Activated naive CD8-positive, alpha-beta T cell treated with anti-CD3 and anti-CD28 coated beads, Interleukin-2, amount 10 ng/mL, durations not matched to agents 7 days and 5 days (primary cell): ENCODE measurements at regions not wholly inside any gene's neighbourhood (a gene's known extent, or its start where the extent isn't known, plus 50 kb on each side); places are given as distances from the start of the nearest gene placed in this dataset.
"Not testable (repeated sequence)": the region's sequence is repeated elsewhere in the genome, so short reads cannot be mapped to it uniquely, and the experiment has no call there.

Experiments
- ATAC-seq: fragments of 150-1000 bp; cut with Tn5 transposase; one replicate; pipeline ENCODE4 v1.10.0; 2021; ENCODE audit warnings: low read depth, moderate library complexity
- POLR2A ChIA-PET: fragments of 350-600 bp; sonication (Branson Sonifier 250); formaldehyde crosslinking; loops from one replicate; lab custom pipeline; 2021; ENCODE audit warnings: antibody characterized with exemption; lab: Charles Lee
- DNase-seq: peaks from one replicate; pipeline ENCODE4 v3.0.0; 2021
- H3K27ac Mint-ChIP-seq: one replicate; pipeline ENCODE4 v1.8.0; 2022; ENCODE audit warnings: mild to moderate bottlenecking, mixed read lengths
- H3K27me3 Mint-ChIP-seq: one replicate; pipeline ENCODE4 v1.8.0; 2022; ENCODE audit warnings: mild to moderate bottlenecking, moderate library complexity, mixed read lengths
- H3K36me3 Mint-ChIP-seq: one replicate; pipeline ENCODE4 v1.8.0; 2021; ENCODE audit warnings: mild to moderate bottlenecking, mixed read lengths
- H3K4me1 Mint-ChIP-seq: one replicate; pipeline ENCODE4 v1.8.0; 2021; ENCODE audit warnings: mixed read lengths
- H3K4me3 Mint-ChIP-seq: one replicate; pipeline ENCODE4 v1.8.0; 2022; ENCODE audit warnings: mild to moderate bottlenecking, moderate library complexity, mixed read lengths
- H3K9me3 Mint-ChIP-seq: one replicate; pipeline ENCODE4 v1.8.0; 2021; ENCODE audit warnings: mixed read lengths

DNA sequence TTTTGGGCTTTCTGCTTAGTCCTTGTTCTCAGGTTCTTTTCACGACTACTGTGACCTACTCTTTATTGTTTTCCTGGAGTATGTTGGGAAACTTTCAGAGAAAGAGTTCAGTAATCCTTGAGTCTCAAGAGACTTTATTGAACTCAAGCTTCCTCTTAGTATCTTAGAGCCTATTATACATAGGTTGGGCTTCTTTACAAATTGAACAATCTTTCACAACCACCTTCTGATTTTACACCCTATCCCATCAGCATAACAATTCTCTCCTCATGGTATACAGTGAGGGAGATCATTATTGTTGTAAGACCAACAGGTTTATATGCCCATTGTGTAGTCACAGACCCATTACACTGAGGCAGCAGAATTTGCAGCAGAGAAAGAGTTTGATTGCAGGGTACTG is 193.2 kb upstream of the IGF1 start:
- no peak for DNase-seq
- Mint-ChIP-seq H3K4me3 (no peak overlapping the region), H3K9me3 (peaks cover 9% of the 10 kb centered on the region), H3K27me3 (no peaks in the 10 kb centered on the region), H3K4me1 (no peaks in the 10 kb centered on the region), H3K36me3 (no peaks in the 10 kb centered on the region), H3K27ac (no peak overlapping the region)
- POLR2A ChIA-PET = no interaction called here
- no peak for ATAC-seq

DNA sequence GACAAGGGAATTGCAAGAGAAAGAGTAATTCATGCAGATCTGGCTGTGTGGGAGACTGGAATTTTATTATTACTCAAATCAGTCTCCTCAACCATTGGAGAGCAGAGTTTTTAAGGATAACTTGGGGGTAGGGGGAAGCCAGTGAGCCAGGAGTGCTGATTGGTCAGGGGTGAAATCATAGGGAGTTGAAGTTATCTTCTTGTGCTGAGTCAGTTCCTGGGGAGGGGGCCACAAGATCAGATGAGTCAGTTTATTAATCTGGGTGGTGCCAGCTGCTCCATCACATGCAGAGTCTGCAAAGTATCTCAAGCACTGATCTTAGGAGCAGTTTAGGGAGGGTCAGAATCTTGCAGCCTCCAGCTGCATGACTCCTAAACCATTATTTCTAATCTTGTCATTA is 191.8 kb upstream of the IGF1 start:
- H3K27me3 Mint-ChIP-seq, ATAC-seq, H3K4me3 Mint-ChIP-seq, POLR2A ChIA-PET, H3K9me3 Mint-ChIP-seq, DNase-seq, H3K4me1 Mint-ChIP-seq, H3K27ac Mint-ChIP-seq, H3K36me3 Mint-ChIP-seq: not testable (repeated sequence)

GRCh38 chr12:102669056-102669455 is 188.7 kb upstream of the IGF1 start:
- POLR2A ChIA-PET = no interaction called here
- H3K4me3 Mint-ChIP-seq = no peak overlapping the region
- H3K36me3 Mint-ChIP-seq = no peaks in the 10 kb centered on the region
- H3K4me1 Mint-ChIP-seq = no peaks in the 10 kb centered on the region
- H3K9me3 Mint-ChIP-seq = peaks cover 8% of the 10 kb centered on the region
- ATAC-seq (no peak), DNase-seq (no peak)
- no peak overlapping the region for H3K27ac Mint-ChIP-seq
- peaks cover 9% of the 10 kb centered on the region for H3K27me3 Mint-ChIP-seq

GRCh38 chr12:102666176-102666575 is 185.8 kb upstream of the IGF1 start:
- H3K27me3 Mint-ChIP-seq, POLR2A ChIA-PET, H3K4me1 Mint-ChIP-seq, H3K27ac Mint-ChIP-seq, H3K4me3 Mint-ChIP-seq, DNase-seq, H3K36me3 Mint-ChIP-seq, ATAC-seq, H3K9me3 Mint-ChIP-seq: not testable (repeated sequence)

- POLR2A ChIA-PET = no interaction called here
- no peak for ATAC-seq
- Mint-ChIP-seq H3K27me3 (no peaks in the 10 kb centered on the region), H3K27ac (no peak overlapping the region), H3K4me1 (no peaks in the 10 kb centered on the region), H3K9me3 (peaks cover 9% of the 10 kb centered on the region), H3K36me3 (no peaks in the 10 kb centered on the region), H3K4me3 (no peak overlapping the region)
- DNase-seq = no peak
These were observed 179.0 kb upstream of the IGF1 start for GRCh38 chr12:102659200-102659911.

- Mint-ChIP-seq H3K27me3 (no peaks in the 10 kb centered on the region), H3K27ac (no peak overlapping the region)
These were observed 173.0 kb upstream of the IGF1 start for GRCh38 chr12:102653406-102653805.

GRCh38 chr12:102652645-102653313 is 172.4 kb upstream of the IGF1 start:
- DNase-seq (no peak), ATAC-seq (no peak)
- POLR2A ChIA-PET = no interaction called here
- Mint-ChIP-seq H3K27ac (no peak overlapping the region), H3K4me3 (no peak overlapping the region), H3K4me1 (no peaks in the 10 kb centered on the region), H3K9me3 (peaks cover 1% of the 10 kb centered on the region), H3K27me3 (no peaks in the 10 kb centered on the region), H3K36me3 (no peaks in the 10 kb centered on the region)

More at GRCh38 chr12:102653406-102653805, 173.0 kb upstream of the IGF1 start:
- no peak for DNase-seq
- peaks cover under 1% of the 10 kb centered on the region for H3K9me3 Mint-ChIP-seq
- POLR2A ChIA-PET = no interaction called here
- H3K4me3 Mint-ChIP-seq = no peak overlapping the region
- no peaks in the 10 kb centered on the region for H3K4me1 Mint-ChIP-seq
- H3K36me3 Mint-ChIP-seq = no peaks in the 10 kb centered on the region
- no peak for ATAC-seq

- no peaks in the 10 kb centered on the region for H3K4me1 Mint-ChIP-seq
- no peaks in the 10 kb centered on the region for H3K36me3 Mint-ChIP-seq
- no peak overlapping the region for H3K4me3 Mint-ChIP-seq
- H3K27me3 Mint-ChIP-seq = no peaks in the 10 kb centered on the region
- ATAC-seq (no peak), DNase-seq (no peak)
- POLR2A ChIA-PET = no interaction called here
- peaks cover 1% of the 10 kb centered on the region for H3K9me3 Mint-ChIP-seq
- no peak overlapping the region for H3K27ac Mint-ChIP-seq
These were observed 165.6 kb upstream of the IGF1 start for GRCh38 chr12:102645968-102646367.

DNA sequence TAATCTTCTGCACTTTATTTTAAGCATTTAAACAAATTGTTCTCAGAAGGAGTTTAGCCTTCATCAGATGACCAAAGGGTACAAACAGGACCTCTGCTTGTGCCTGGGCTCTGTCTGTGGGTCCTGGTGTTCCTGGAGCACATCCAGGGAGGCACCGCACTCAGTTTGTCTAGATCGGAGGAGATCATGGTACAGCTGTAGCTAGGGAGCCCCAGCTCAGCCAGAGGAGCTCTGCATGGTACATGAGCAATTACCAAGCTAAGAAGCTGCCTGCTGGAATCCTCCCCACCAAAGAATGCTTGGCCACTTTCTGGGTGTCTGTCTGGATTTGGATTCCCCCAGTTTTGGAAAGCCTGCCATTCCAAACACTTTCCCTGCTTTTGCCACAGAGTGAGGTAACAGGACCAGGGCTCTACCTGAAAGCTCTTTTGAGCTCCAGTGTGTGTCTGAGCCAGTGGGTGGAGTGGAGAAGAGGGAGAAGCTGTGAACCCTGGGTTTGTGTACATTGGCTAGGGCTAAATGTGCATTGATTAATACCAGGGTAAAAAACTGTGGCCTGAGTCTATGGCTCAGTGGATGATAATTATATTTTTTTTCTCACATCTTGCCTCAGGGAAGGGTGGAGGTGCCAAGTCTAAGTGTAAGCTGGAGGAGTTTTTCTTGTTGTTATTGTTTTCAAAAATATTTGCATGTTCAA is 163.7 kb upstream of the IGF1 start:
- no peaks in the 10 kb centered on the region for H3K36me3 Mint-ChIP-seq
- no peaks in the 10 kb centered on the region for H3K4me1 Mint-ChIP-seq
- POLR2A ChIA-PET = no interaction called here
- H3K9me3 Mint-ChIP-seq = peaks cover 3% of the 10 kb centered on the region
- H3K27me3 Mint-ChIP-seq = no peaks in the 10 kb centered on the region
- H3K27ac Mint-ChIP-seq = no peak overlapping the region
- DNase-seq = no peak
- no peak for ATAC-seq
- H3K4me3 Mint-ChIP-seq = no peak overlapping the region

DNA sequence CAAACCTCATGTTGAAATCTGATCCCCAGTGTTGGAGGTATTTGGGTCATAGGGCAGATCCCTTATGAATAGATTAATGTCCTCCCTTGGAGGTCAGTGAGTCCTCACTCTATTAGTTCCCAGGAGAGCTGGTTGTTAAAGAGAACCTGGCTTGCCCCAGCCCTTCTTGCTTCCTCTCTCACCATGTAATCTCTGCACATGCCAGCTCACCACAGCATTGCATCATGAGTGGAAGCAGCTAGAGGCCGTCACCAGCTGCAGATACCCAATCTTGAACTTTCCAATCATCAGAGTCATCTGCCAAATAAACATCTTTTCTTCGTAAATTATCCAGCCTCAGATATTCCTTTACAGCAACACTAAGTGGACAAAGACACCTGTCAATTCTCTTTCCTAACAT is 161.8 kb upstream of the IGF1 start:
- Mint-ChIP-seq H3K9me3 (peaks cover 1% of the 10 kb centered on the region), H3K4me1 (no peaks in the 10 kb centered on the region), H3K4me3 (no peak overlapping the region), H3K27ac (no peak overlapping the region), H3K27me3 (no peaks in the 10 kb centered on the region), H3K36me3 (no peaks in the 10 kb centered on the region)
- DNase-seq (no peak), ATAC-seq (no peak)
- POLR2A ChIA-PET = no interaction called here

GRCh38 chr12:102640658-102641057 is 160.3 kb upstream of the IGF1 start:
- H3K9me3 Mint-ChIP-seq, H3K27ac Mint-ChIP-seq, POLR2A ChIA-PET, H3K27me3 Mint-ChIP-seq, ATAC-seq, DNase-seq, H3K36me3 Mint-ChIP-seq, H3K4me1 Mint-ChIP-seq, H3K4me3 Mint-ChIP-seq: not testable (repeated sequence)

DNA sequence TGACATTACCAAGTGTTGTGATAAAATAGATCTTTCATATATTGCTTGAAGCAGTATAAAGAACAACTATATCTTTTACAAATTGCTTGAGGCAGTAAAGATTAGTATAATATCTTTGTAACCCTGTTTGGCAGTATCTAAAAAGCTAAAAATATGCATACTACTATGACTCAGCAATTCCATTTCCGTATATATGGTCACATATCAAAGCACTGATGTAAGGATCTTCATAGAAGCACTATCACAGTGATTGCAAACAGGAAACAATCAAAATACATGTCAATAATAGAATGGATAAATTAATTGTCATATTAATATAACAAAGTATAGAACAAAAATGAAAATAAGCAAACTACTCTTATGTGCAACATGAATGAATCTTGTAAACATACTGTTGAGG is 158.4 kb upstream of the IGF1 start:
- H3K4me1 Mint-ChIP-seq = no peaks in the 10 kb centered on the region
- peaks cover 1% of the 10 kb centered on the region for H3K9me3 Mint-ChIP-seq
- POLR2A ChIA-PET = no interaction called here
- no peak overlapping the region for H3K4me3 Mint-ChIP-seq
- DNase-seq (no peak), ATAC-seq (no peak)
- no peaks in the 10 kb centered on the region for H3K36me3 Mint-ChIP-seq
- no peaks in the 10 kb centered on the region for H3K27me3 Mint-ChIP-seq
- no peak overlapping the region for H3K27ac Mint-ChIP-seq

- Mint-ChIP-seq H3K9me3 (no peaks in the 10 kb centered on the region), H3K36me3 (no peaks in the 10 kb centered on the region), H3K4me1 (no peaks in the 10 kb centered on the region), H3K27me3 (no peaks in the 10 kb centered on the region), H3K4me3 (no peak overlapping the region), H3K27ac (no peak overlapping the region)
- ATAC-seq (no peak), DNase-seq (no peak)
- POLR2A ChIA-PET = no interaction called here
These were observed 153.7 kb upstream of the IGF1 start for GRCh38 chr12:102633981-102634605.
